CD14-positive monocyte (primary cell): ENCODE measurements at regions not wholly inside any gene's neighbourhood (a gene's known extent, or its start where the extent isn't known, plus 50 kb on each side); places are given as distances from the start of the nearest gene placed in this dataset.

Source experiments
- DNase-seq, 3 donors: peaks; one replicate each; pipeline ENCODE4 v3.0.0-alpha.2; 2011 to 2022
- H2AFZ ChIP-seq: 2 replicates; pipeline ENCODE4 v1.6.0; 2012; ENCODE audit warnings: mild to moderate bottlenecking, low read depth, low read length, inconsistent platforms; ENCODE audit not compliant: insufficient read depth, poor library complexity, severe bottlenecking
- H3K27ac ChIP-seq, 2 donors: 1 replicate in 1 of 2; 2 replicates in 1 of 2; pipeline ENCODE4 v1.5.1; 2012 to 2013; ENCODE audit warnings: low read length in 2 of 2, control low read depth in 1 of 2, inconsistent platforms in 1 of 2, low read depth in 1 of 2, mild to moderate bottlenecking in 1 of 2
- H3K27me3 ChIP-seq, 2 donors: one replicate each; pipeline versions ENCODE4 v1.6.0 to v1.6.1; 2011 to 2013; ENCODE audit warnings: low read length in 2 of 2; ENCODE audit not compliant: control insufficient read depth in 2 of 2, insufficient read depth in 2 of 2
- H3K36me3 ChIP-seq, 2 donors: replicated peaks in 1 of 2; 1 replicate in 1 of 2; 2 replicates in 1 of 2; pipeline versions ENCODE4 v1.5.1 to v1.6.1; 2012 to 2013; ENCODE audit warnings: low read length in 2 of 2, control low read depth in 1 of 2, inconsistent platforms in 1 of 2, mild to moderate bottlenecking in 1 of 2; ENCODE audit not compliant: insufficient read depth in 2 of 2, control insufficient read depth in 1 of 2
- H3K4me1 ChIP-seq, 2 donors: 1 replicate in 1 of 2; 2 replicates in 1 of 2; pipeline versions ENCODE4 v1.5.1 to v1.6.1; 2012 to 2013; ENCODE audit warnings: low read length in 2 of 2, control low read depth in 1 of 2, inconsistent platforms in 1 of 2, mild to moderate bottlenecking in 1 of 2, moderate library complexity in 1 of 2; ENCODE audit not compliant: insufficient read depth in 2 of 2, control insufficient read depth in 1 of 2
- H3K4me2 ChIP-seq: replicated peaks from 2 replicates; pipeline ENCODE3; 2012; ENCODE audit warnings: low read length, moderate library complexity, mild to moderate bottlenecking; ENCODE audit not compliant: poor library complexity, severe bottlenecking; ENCODE audit errors: extremely low read depth
- H3K4me3 ChIP-seq, 3 experiments: fragments of 200-600 bp in 1 of 3; sonication (generic) in 1 of 3; replicated peaks in 1 of 3; 1 replicate in 2 of 3; 2 replicates in 1 of 3; pipeline ENCODE4 v1.5.1; 2011 to 2013; ENCODE audit warnings: low read length in 3 of 3, mild to moderate bottlenecking in 3 of 3, control low read depth in 2 of 3, low read depth in 2 of 3, inconsistent platforms in 1 of 3, moderate library complexity in 1 of 3
- H3K79me2 ChIP-seq: 2 replicates; pipeline ENCODE4 v1.6.0; 2012; ENCODE audit warnings: mild to moderate bottlenecking, control low read depth, inconsistent platforms, low read length, moderate library complexity; ENCODE audit not compliant: insufficient read depth
- H3K9ac ChIP-seq: 2 replicates; pipeline ENCODE4 v1.6.0; 2017; ENCODE audit warnings: low read length, mild to moderate bottlenecking; ENCODE audit not compliant: insufficient read depth, poor library complexity, severe bottlenecking
- H3K9me3 ChIP-seq, 2 donors: replicated peaks in 1 of 2; 1 replicate in 1 of 2; 2 replicates in 1 of 2; pipeline versions ENCODE4 v1.5.1 to v1.6.1; 2012 to 2013; ENCODE audit warnings: low read length in 2 of 2, control low read depth in 1 of 2; ENCODE audit not compliant: control insufficient read depth in 1 of 2, insufficient read depth in 1 of 2
- H4K20me1 ChIP-seq: 2 replicates; pipeline ENCODE4 v1.6.0; 2012; ENCODE audit warnings: mild to moderate bottlenecking, low read length, control low read depth, moderate library complexity; ENCODE audit not compliant: insufficient read depth
- H3K27ac Mint-ChIP-seq, 7 donors: one replicate each; pipeline ENCODE4 v1.8.0; 2020; ENCODE audit warnings: mild to moderate bottlenecking in 7 of 7, mixed read lengths in 7 of 7, moderate library complexity in 6 of 7, inconsistent platforms in 2 of 7
- H3K27me3 Mint-ChIP-seq, 3 donors: one replicate each; pipeline ENCODE4 v1.8.0; 2021 to 2022; ENCODE audit warnings: low read depth in 3 of 3, mild to moderate bottlenecking in 3 of 3, mixed read lengths in 3 of 3, moderate library complexity in 3 of 3, inconsistent platforms in 1 of 3
- H3K36me3 Mint-ChIP-seq, 2 donors: one replicate each; pipeline ENCODE4 v1.8.0; 2020; ENCODE audit warnings: mixed read lengths in 2 of 2, inconsistent platforms in 1 of 2, mild to moderate bottlenecking in 1 of 2
- H3K4me1 Mint-ChIP-seq: one replicate; pipeline ENCODE4 v1.8.0; 2020; ENCODE audit warnings: mild to moderate bottlenecking, mixed read lengths
- H3K4me3 Mint-ChIP-seq, 2 donors: one replicate each; pipeline ENCODE4 v1.8.0; 2020; ENCODE audit warnings: mild to moderate bottlenecking in 2 of 2, mixed read lengths in 2 of 2, moderate library complexity in 1 of 2
- H3K9me3 Mint-ChIP-seq, 7 donors: one replicate each; pipeline ENCODE4 v1.8.0; 2020 to 2022; ENCODE audit warnings: mixed read lengths in 7 of 7, mild to moderate bottlenecking in 6 of 7, moderate library complexity in 6 of 7, inconsistent platforms in 2 of 7
- WGBS: methylation state at CpG from one replicate; pipeline ENCODE4 v1.1.5; 2013; ENCODE audit warnings: missing lambda C conversion rate; ENCODE audit not compliant: insufficient coverage; 5-methylcytosine and 5-hydroxymethylcytosine counted together
- intact Hi-C, 2 donors: fragments of 100-400 bp; cut with micrococcal nuclease; formaldehyde crosslinking; loops; one replicate each; pipeline versions ENCODE4 v1.15.0 to v1.15.1; 2023
- TF ChIP-seq, protein P1 (sequence below): fragments of 200-600 bp; IDR thresholded peaks from one replicate; pipeline ENCODE4 v1.8.0; 2022; ENCODE audit warnings: antibody characterized with exemption, mild to moderate bottlenecking

DNA sequence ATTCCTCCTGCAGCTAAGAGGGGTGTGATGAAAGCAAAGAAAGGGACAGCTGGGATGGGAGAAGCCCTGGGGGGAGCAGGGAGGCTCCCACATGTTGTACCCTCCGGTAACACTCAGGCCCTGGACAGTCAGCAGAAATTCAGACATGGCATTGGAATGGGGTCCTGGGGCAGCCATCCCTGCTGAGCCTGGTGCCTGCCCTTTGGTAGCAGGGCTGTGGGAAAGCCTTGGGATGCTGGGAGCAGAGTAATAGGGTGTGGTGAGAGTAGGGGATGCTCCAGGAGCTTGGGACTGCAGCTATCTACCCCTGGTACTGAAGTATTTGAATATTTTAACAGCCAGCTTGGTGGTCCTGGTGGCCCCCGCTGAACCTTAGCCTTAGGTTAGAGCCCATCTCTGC, 56.8 kb downstream of the FAM241B start:
- DNase-seq = no peak
- Histone ChIP-seq H3K9ac (no peak overlapping the region), H3K79me2 (no peaks in the 10 kb centered on the region), H3K36me3 (no peaks in the 10 kb centered on the region), H3K4me1 (no peaks in the 10 kb centered on the region), H3K4me3 (no peak overlapping the region), H2AFZ (no peak overlapping the region), H3K4me2 (no peak overlapping the region), H3K27me3 (no peaks in the 10 kb centered on the region), H4K20me1 (no peaks in the 10 kb centered on the region), H3K9me3 (no peaks in the 10 kb centered on the region), H3K27ac (no peak overlapping the region)
- no peaks in the 10 kb centered on the region for H3K36me3 Mint-ChIP-seq
- 100% methylated on average over 1 of the region's 2 CpGs for WGBS
- H3K4me1 Mint-ChIP-seq = no peaks in the 10 kb centered on the region
- TF ChIP-seq, protein P1, sequence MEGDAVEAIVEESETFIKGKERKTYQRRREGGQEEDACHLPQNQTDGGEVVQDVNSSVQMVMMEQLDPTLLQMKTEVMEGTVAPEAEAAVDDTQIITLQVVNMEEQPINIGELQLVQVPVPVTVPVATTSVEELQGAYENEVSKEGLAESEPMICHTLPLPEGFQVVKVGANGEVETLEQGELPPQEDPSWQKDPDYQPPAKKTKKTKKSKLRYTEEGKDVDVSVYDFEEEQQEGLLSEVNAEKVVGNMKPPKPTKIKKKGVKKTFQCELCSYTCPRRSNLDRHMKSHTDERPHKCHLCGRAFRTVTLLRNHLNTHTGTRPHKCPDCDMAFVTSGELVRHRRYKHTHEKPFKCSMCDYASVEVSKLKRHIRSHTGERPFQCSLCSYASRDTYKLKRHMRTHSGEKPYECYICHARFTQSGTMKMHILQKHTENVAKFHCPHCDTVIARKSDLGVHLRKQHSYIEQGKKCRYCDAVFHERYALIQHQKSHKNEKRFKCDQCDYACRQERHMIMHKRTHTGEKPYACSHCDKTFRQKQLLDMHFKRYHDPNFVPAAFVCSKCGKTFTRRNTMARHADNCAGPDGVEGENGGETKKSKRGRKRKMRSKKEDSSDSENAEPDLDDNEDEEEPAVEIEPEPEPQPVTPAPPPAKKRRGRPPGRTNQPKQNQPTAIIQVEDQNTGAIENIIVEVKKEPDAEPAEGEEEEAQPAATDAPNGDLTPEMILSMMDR = no peak
- H3K27ac Mint-ChIP-seq = no peak overlapping the region
- H3K27me3 Mint-ChIP-seq = peaks cover 8 to 9% (median 9%) of the 10 kb centered on the region in 3 donors
- H3K9me3 Mint-ChIP-seq = peaks cover 0 to 1% (median 0%) of the 10 kb centered on the region in 7 donors
- no peak overlapping the region for H3K4me3 Mint-ChIP-seq
- intact Hi-C loops = no loop called here

DNA sequence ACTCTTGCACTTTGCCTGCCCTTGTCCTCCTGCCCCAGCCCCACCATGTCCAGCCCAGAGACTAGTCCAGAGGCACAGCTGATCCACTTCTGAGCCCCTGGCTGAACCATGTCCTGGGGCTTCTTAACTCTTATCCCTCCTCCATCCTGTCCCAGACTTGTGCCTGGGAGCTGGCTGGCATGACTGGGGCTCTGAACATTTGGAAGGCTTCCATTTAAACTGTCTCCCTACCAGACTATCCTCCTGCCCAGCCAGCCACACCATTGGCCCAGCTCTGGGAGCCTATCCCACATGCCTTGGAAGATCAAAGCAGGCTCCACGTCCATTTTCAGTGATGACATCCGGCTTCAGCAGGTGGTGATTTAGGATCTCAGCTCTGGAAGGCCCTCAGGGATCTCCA, 57.4 kb downstream of the FAM241B start:
- peaks cover 0 to 1% (median 0%) of the 10 kb centered on the region in 7 donors for H3K9me3 Mint-ChIP-seq
- H3K9me3 ChIP-seq = no peaks in the 10 kb centered on the region
- intact Hi-C loops = no loop called here
- H3K27me3 Mint-ChIP-seq = peaks cover 8 to 10% (median 8%) of the 10 kb centered on the region in 3 donors
- TF ChIP-seq, protein P1 = no peak
- no CpG with 5 or more reads among the region's 2 CpGs for WGBS
- no peak overlapping the region for H3K9ac ChIP-seq
- no peaks in the 10 kb centered on the region for H3K79me2 ChIP-seq
- no peaks in the 10 kb centered on the region for H3K36me3 ChIP-seq
- H3K4me1 ChIP-seq = no peaks in the 10 kb centered on the region
- no peak overlapping the region for H3K4me3 Mint-ChIP-seq
- H3K4me2 ChIP-seq = no peak overlapping the region
- H4K20me1 ChIP-seq = no peaks in the 10 kb centered on the region
- H3K4me1 Mint-ChIP-seq = no peaks in the 10 kb centered on the region
- no peak for DNase-seq
- no peak overlapping the region for H2AFZ ChIP-seq
- no peaks in the 10 kb centered on the region for H3K36me3 Mint-ChIP-seq
- H3K27ac Mint-ChIP-seq = peak overlapping the region in 1 of 7 donors; percentile 8
- H3K27ac ChIP-seq = no peak overlapping the region
- no peaks in the 10 kb centered on the region for H3K27me3 ChIP-seq
- no peak overlapping the region for H3K4me3 ChIP-seq
